IMR-90 (cell line): ENCODE measurements at regions not wholly inside any gene's neighbourhood (a gene's known extent, or its start where the extent isn't known, plus 50 kb on each side); places are given as distances from the start of the nearest gene placed in this dataset.
A peak's percentile ranks its signal among the peaks of the same experiment; 100 is the strongest.
"Not testable (repeated sequence)": the region's sequence is repeated elsewhere in the genome, so short reads cannot be mapped to it uniquely, and the experiment has no call there.

ENCODE experiments used
- ATAC-seq: fragments of 200-7000 bp; cut with Tn5 transposase; 2 replicates; pipeline ENCODE4 v1.9.1; 2020; ENCODE audit warnings: low read depth, mild to moderate bottlenecking, moderate library complexity
- BruUV-seq: library from RNA; stranded (reverse); fragments of 400-500 nt; replicated peaks from 2 replicates; lab custom pipeline; 2021; lab: Mats Ljungman, UMichigan
- CTCF ChIA-PET: fragments of 300-600 bp; formaldehyde crosslinking; extraction: SDS; loops from one replicate; lab custom pipeline; 2021; ENCODE audit warnings: antibody characterized with exemption; lab: Yijun Ruan, JAX
- POLR2A ChIA-PET: fragments of 300-600 bp; sonication (Branson Sonifier 250); formaldehyde crosslinking; loops from one replicate; lab custom pipeline; 2022; ENCODE audit warnings: antibody characterized with exemption; ENCODE audit not compliant: unreplicated experiment; lab: Charles Lee
- DNase-seq: peaks from one replicate; pipeline ENCODE4 v3.0.0; 2013
- H2AFZ ChIP-seq: replicated peaks from 2 replicates; pipeline ENCODE3; 2013; ENCODE audit warnings: low read length, mild to moderate bottlenecking; ENCODE audit not compliant: poor library complexity
- H2AK5ac ChIP-seq: 2 replicates; pipeline ENCODE4 v1.6.1; 2013; ENCODE audit warnings: low read depth, low read length, inconsistent platforms
- H2AK9ac ChIP-seq: replicated peaks from 2 replicates; pipeline ENCODE3; 2013; ENCODE audit warnings: mild to moderate bottlenecking, low read depth, low read length, moderate library complexity; ENCODE audit not compliant: poor library complexity
- H2BK120ac ChIP-seq: 2 replicates; pipeline ENCODE4 v1.6.1; 2013; ENCODE audit warnings: low read depth, low read length, inconsistent platforms
- H2BK15ac ChIP-seq: 3 replicates; pipeline ENCODE4 v1.6.1; 2013; ENCODE audit warnings: low read depth, low read length, inconsistent platforms
- H2BK20ac ChIP-seq: 2 replicates; pipeline ENCODE4 v1.6.1; 2013; ENCODE audit warnings: low read depth, mild to moderate bottlenecking, inconsistent platforms, low read length, moderate library complexity
- H2BK5ac ChIP-seq: 2 replicates; pipeline ENCODE4 v1.6.1; 2013; ENCODE audit warnings: mild to moderate bottlenecking, low read depth, low read length, inconsistent platforms; ENCODE audit not compliant: poor library complexity, severe bottlenecking
- H3K14ac ChIP-seq: replicated peaks from 2 replicates; pipeline ENCODE4 v1.6.1; 2013; ENCODE audit warnings: low read depth, low read length, inconsistent platforms
- H3K18ac ChIP-seq: 2 replicates; pipeline ENCODE4 v1.6.1; 2013; ENCODE audit warnings: low read depth, low read length, control low read depth
- H3K23ac ChIP-seq: 2 replicates; pipeline ENCODE4 v1.6.1; 2013; ENCODE audit warnings: low read depth, low read length, inconsistent platforms
- H3K27ac ChIP-seq: 2 replicates; pipeline ENCODE4 v1.5.1; 2013; ENCODE audit warnings: mild to moderate bottlenecking, control low read depth, low read length; ENCODE audit not compliant: insufficient read depth
- H3K27me3 ChIP-seq: 2 replicates; pipeline ENCODE4 v1.6.1; 2013; ENCODE audit warnings: low read length; ENCODE audit not compliant: control insufficient read depth, insufficient read depth
- H3K36me3 ChIP-seq: 2 replicates; pipeline ENCODE4 v1.6.1; 2013; ENCODE audit warnings: low read length, mixed read lengths; ENCODE audit not compliant: control insufficient read depth, insufficient read depth
- H3K4ac ChIP-seq: 2 replicates; pipeline ENCODE4 v1.6.1; 2013; ENCODE audit warnings: low read depth, low read length, inconsistent platforms
- H3K4me1 ChIP-seq: 2 replicates; pipeline ENCODE4 v1.6.1; 2013; ENCODE audit warnings: low read length, mixed read lengths; ENCODE audit not compliant: control insufficient read depth, insufficient read depth
- H3K4me2 ChIP-seq: 2 replicates; pipeline ENCODE4 v1.6.1; 2013; ENCODE audit warnings: low read depth, mild to moderate bottlenecking, control low read depth, low read length, moderate library complexity
- H3K4me3 ChIP-seq: 2 replicates; pipeline ENCODE4 v1.5.1; 2013; ENCODE audit warnings: low read depth, mild to moderate bottlenecking, control low read depth, low read length, moderate library complexity; ENCODE audit not compliant: insufficient read depth
- H3K56ac ChIP-seq: 2 replicates; pipeline ENCODE4 v1.6.1; 2013; ENCODE audit warnings: low read length, inconsistent platforms; ENCODE audit not compliant: insufficient read depth; ENCODE audit errors: extremely low read depth
- H3K79me1 ChIP-seq, 2 experiments: 2 replicates each; pipeline ENCODE4 v1.6.1; 2013; ENCODE audit warnings: low read length in 2 of 2, inconsistent platforms in 1 of 2, low read depth in 1 of 2
- H3K9ac ChIP-seq: 2 replicates; pipeline ENCODE4 v1.6.1; 2013; ENCODE audit warnings: low read depth, low read length, control low read depth
- H3K9me1 ChIP-seq: 2 replicates; pipeline ENCODE4 v1.6.1; 2013; ENCODE audit warnings: low read length, inconsistent platforms; ENCODE audit not compliant: insufficient read depth
- H3K9me3 ChIP-seq: 2 replicates; pipeline ENCODE4 v1.6.1; 2013; ENCODE audit warnings: low read length; ENCODE audit not compliant: control insufficient read depth, insufficient read depth
- H4K20me1 ChIP-seq: 2 replicates; pipeline ENCODE4 v1.6.1; 2013; ENCODE audit warnings: low read length, inconsistent platforms; ENCODE audit not compliant: insufficient read depth
- H4K5ac ChIP-seq: 2 replicates; pipeline ENCODE4 v1.6.1; 2013; ENCODE audit warnings: mild to moderate bottlenecking, low read depth, low read length, control low read depth
- H4K8ac ChIP-seq, 2 experiments: 2 replicates each; pipeline ENCODE4 v1.6.1; 2013; ENCODE audit warnings: low read depth in 2 of 2, low read length in 2 of 2, control low read depth in 1 of 2, inconsistent platforms in 1 of 2
- H4K91ac ChIP-seq: 2 replicates; pipeline ENCODE4 v1.6.1; 2013; ENCODE audit warnings: low read depth, low read length, inconsistent platforms; ENCODE audit not compliant: insufficient read depth
- CEBPB ChIP-seq: IDR thresholded peaks from 2 replicates; pipeline ENCODE4 v1.6.1; 2012; ENCODE audit warnings: low read depth, low read length, improper control_type of control experiment
- ELK1 ChIP-seq: fragments of 150-350 bp; IDR thresholded peaks from 2 replicates; pipeline ENCODE4 v1.6.1; 2016; ENCODE audit warnings: low read depth, mild to moderate bottlenecking, low read length, moderate library complexity, borderline replicate concordance
- MXI1 ChIP-seq: IDR thresholded peaks from 2 replicates; pipeline ENCODE4 v1.6.1; 2012; ENCODE audit warnings: low read depth, mild to moderate bottlenecking, low read length, moderate library complexity, borderline replicate concordance
- RFX5 ChIP-seq: IDR thresholded peaks from 2 replicates; pipeline ENCODE4 v1.8.0; 2012; ENCODE audit warnings: low read depth, mild to moderate bottlenecking, low read length, moderate library complexity
- WGBS, 2 experiments: methylation state at CpG; one replicate each; pipeline versions ENCODE4 v1.1.5 to v1.1.7; 2013; ENCODE audit warnings: missing lambda C conversion rate in 2 of 2; ENCODE audit not compliant: insufficient read length in 1 of 2; ENCODE audit errors: extremely low coverage in 2 of 2; 5-methylcytosine and 5-hydroxymethylcytosine counted together
- dilution Hi-C: fragments of 300-500 bp; cut with HindIII; formaldehyde crosslinking; loops from one replicate; pipeline ENCODE4 v1.14.3; 2018; ENCODE audit warnings: low sequenced_read_pairs; ENCODE audit not compliant: unreplicated experiment
- in situ Hi-C: fragments of 300-500 bp; cut with MboI; formaldehyde crosslinking; loops from 3 replicates; pipeline ENCODE4 v1.14.3; 2019; ENCODE audit warnings: low sequenced_read_pairs, inconsistent platforms, mixed read lengths
- intact Hi-C: fragments of 100-400 bp; cut with micrococcal nuclease; formaldehyde crosslinking; loops from 2 replicates; pipeline ENCODE4 v1.10.0; 2022

- no peak for TF ChIP-seq ELK1
- no peak for TF ChIP-seq RFX5
Measured at GRCh38 chr5:174533751-174534241, 190.6 kb upstream of the MSX2 start (continued).

- BruUV-seq, result no TSS peak
- DNase-seq (peak; percentile 45), ATAC-seq (no peak)
- TF ChIP-seq MXI1, result no peak
- TF ChIP-seq CEBPB, result peak; percentile 29; the same call in 1 of the 2 replicates
- peaks cover 22% of the 10 kb centered on the region for H3K4me1 ChIP-seq
- no peak overlapping the region for H2BK5ac ChIP-seq
- peak overlapping the region; percentile 26 for H2AFZ ChIP-seq
- H3K9me1 ChIP-seq, result peaks cover 15% of the 10 kb centered on the region
- H3K14ac ChIP-seq, result 0 out of 2 replicates have a peak overlapping the region, but pooled peaks have one; percentile 0
- no peak overlapping the region for H3K9ac ChIP-seq
- in situ Hi-C loops, result no loop called here
- peak overlapping the region; percentile 78 for H2BK20ac ChIP-seq
- no peaks in the 10 kb centered on the region for H3K27me3 ChIP-seq
- H3K27ac ChIP-seq, result peak overlapping the region; percentile 14; the same call in 1 of the 2 replicates
- no peak overlapping the region for H3K56ac ChIP-seq
- H4K91ac ChIP-seq, result peak overlapping the region; percentile 97; the same call in 1 of the 2 replicates
- CTCF ChIA-PET, result no interaction called here
- H3K4ac ChIP-seq, result peak overlapping the region; percentile 66
- H2AK5ac ChIP-seq, result peak overlapping the region; percentile 0; the same call in 1 of the 2 replicates
- dilution Hi-C loops, result no loop called here
- POLR2A ChIA-PET, result no interaction called here
- H4K20me1 ChIP-seq, result no peaks in the 10 kb centered on the region
- H2BK15ac ChIP-seq, result peak overlapping the region; percentile 27; the same call in 2 of the 3 replicates
- intact Hi-C loops, result loop anchor here (2.0 kb wide), 1 partner anchor 15 kb away; no protein-coding TSS in a partner anchor
- no CpG with 5 or more reads among the region's 3 CpGs for WGBS, 2 experiments
- peak overlapping the region; percentile 62 to 90; a peak in 2 of 4 replicates for H4K8ac ChIP-seq
- H2AK9ac ChIP-seq, result no peak overlapping the region
- no peaks in the 10 kb centered on the region for H3K79me1 ChIP-seq
- 0 out of 2 replicates have a peak overlapping the region, but pooled peaks have one; percentile 8 for H3K23ac ChIP-seq
- no peak overlapping the region for H3K4me2 ChIP-seq
- peak overlapping the region; percentile 9; the same call in 1 of the 2 replicates for H4K5ac ChIP-seq
- H2BK120ac ChIP-seq, result peak overlapping the region; percentile 99
- H3K4me3 ChIP-seq, result no peak overlapping the region
- H3K36me3 ChIP-seq, result no peaks in the 10 kb centered on the region
- H3K9me3 ChIP-seq, result no peaks in the 10 kb centered on the region
- H3K18ac ChIP-seq, result peak overlapping the region; percentile 59; the same call in 1 of the 2 replicates
Measured at GRCh38 chr5:174535669-174536068, 188.7 kb upstream of the MSX2 start.

DNA sequence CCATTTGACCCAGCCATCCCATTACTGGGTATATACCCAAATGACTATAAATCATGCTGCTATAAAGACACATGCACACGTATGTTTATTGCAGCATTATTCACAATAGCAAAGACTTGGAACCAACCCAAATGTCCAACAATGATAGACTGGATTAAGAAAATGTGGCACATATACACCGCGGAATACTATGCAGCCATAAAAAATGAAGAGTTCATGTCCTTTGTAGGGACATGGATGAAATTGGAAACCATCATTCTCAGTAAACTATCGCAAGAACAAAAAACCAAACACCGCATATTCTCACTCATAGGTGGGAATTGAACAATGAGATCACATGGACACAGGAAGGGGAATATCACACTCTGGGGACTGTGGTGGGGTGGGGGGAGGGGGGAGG, 184.6 kb upstream of the MSX2 start:
- BruUV-seq, H2BK5ac ChIP-seq, dilution Hi-C loops, H2AFZ ChIP-seq, H3K56ac ChIP-seq, H3K23ac ChIP-seq, H2BK120ac ChIP-seq, H3K36me3 ChIP-seq, POLR2A ChIA-PET, H2AK9ac ChIP-seq, H3K4ac ChIP-seq, H3K9me1 ChIP-seq, ATAC-seq, H4K8ac ChIP-seq, DNase-seq, H2AK5ac ChIP-seq, H2BK15ac ChIP-seq, H3K9ac ChIP-seq, H3K79me1 ChIP-seq, intact Hi-C loops, H4K5ac ChIP-seq, H4K91ac ChIP-seq, CTCF ChIA-PET, H3K27ac ChIP-seq, H3K4me2 ChIP-seq, H4K20me1 ChIP-seq, in situ Hi-C loops, H3K4me3 ChIP-seq, H3K9me3 ChIP-seq, H2BK20ac ChIP-seq, H3K18ac ChIP-seq, H3K27me3 ChIP-seq, H3K4me1 ChIP-seq, H3K14ac ChIP-seq: not testable (repeated sequence)
- WGBS, 2 experiments, result no CpG with 5 or more reads among the region's 5 CpGs
